HEK293 (cell line): ENCODE measurements at regions not wholly inside any gene's neighbourhood (a gene's known extent, or its start where the extent isn't known, plus 50 kb on each side); places are given as distances from the start of the nearest gene placed in this dataset.
"Not testable (repeated sequence)": the region's sequence is repeated elsewhere in the genome, so short reads cannot be mapped to it uniquely, and the experiment has no call there.

Experiments
- CTCF ChIA-PET: fragments of 350-600 bp; formaldehyde crosslinking; extraction: SDS; loops from one replicate; lab custom pipeline; 2021; ENCODE audit warnings: antibody characterized with exemption; lab: Yijun Ruan, JAX
- POLR2A ChIA-PET: fragments of 300-600 bp; formaldehyde crosslinking; extraction: SDS; loops from one replicate; lab custom pipeline; 2020; ENCODE audit warnings: antibody characterized with exemption, inconsistent platforms; lab: Yijun Ruan, JAX
- H3K27ac ChIP-seq: fragments of 200-500 bp; sonication (Bioruptor generic); 2 replicates; pipeline ENCODE4 v1.5.1; 2014; ENCODE audit warnings: low read depth, low read length, control low read depth, inconsistent platforms; ENCODE audit errors: extremely low read depth
- H3K36me3 ChIP-seq, 2 experiments: fragments of 200-500 bp in 1 of 2; sonication (Bioruptor generic) in 1 of 2; 1 replicate in 1 of 2; 2 replicates in 1 of 2; pipeline ENCODE4 v1.5.1; 2014 to 2017; ENCODE audit warnings: inconsistent platforms in 2 of 2, low read length in 2 of 2; ENCODE audit not compliant: control insufficient read depth in 2 of 2, insufficient read depth in 1 of 2
- H3K4me1 ChIP-seq: fragments of 200-500 bp; sonication (Bioruptor generic); 2 replicates; pipeline ENCODE4 v1.5.1; 2014; ENCODE audit warnings: mild to moderate bottlenecking, low read length, inconsistent platforms; ENCODE audit not compliant: control insufficient read depth, insufficient read depth
- H3K4me3 ChIP-seq: 2 replicates; pipeline ENCODE4 v1.5.1; 2011; ENCODE audit warnings: low read depth, mild to moderate bottlenecking, control low read depth, low read length, moderate library complexity
- H3K9me3 ChIP-seq: fragments of 200-500 bp; sonication (Bioruptor generic); 2 replicates; pipeline ENCODE4 v1.5.1; 2014; ENCODE audit warnings: low read depth, low read length, inconsistent platforms; ENCODE audit not compliant: control insufficient read depth, insufficient read depth
- PRDM2 ChIP-seq: fragments of 450-650 bp; formaldehyde crosslinking; IDR thresholded peaks from 2 replicates; pipeline ENCODE4 v1.5.1; 2016; ENCODE audit warnings: missing biosample characterization, missing genetic modification characterization, borderline replicate concordance
- REST ChIP-seq: fragments of 450-650 bp; formaldehyde crosslinking; IDR thresholded peaks from 2 replicates; pipeline ENCODE4 v1.5.1; 2016; ENCODE audit warnings: missing biosample characterization, missing genetic modification characterization
- SP2 ChIP-seq: fragments of 450-650 bp; formaldehyde crosslinking; IDR thresholded peaks from 2 replicates; pipeline ENCODE4 v1.5.1; 2016; ENCODE audit warnings: missing biosample characterization, missing genetic modification characterization
- YY1 ChIP-seq: fragments of 450-650 bp; formaldehyde crosslinking; IDR thresholded peaks from 2 replicates; pipeline ENCODE4 v1.5.1; 2018; ENCODE audit warnings: missing biosample characterization, missing genetic modification characterization
- ZBTB21 ChIP-seq: fragments of 450-650 bp; formaldehyde crosslinking; IDR thresholded peaks from 2 replicates; pipeline ENCODE4 v1.5.1; 2017; ENCODE audit warnings: missing biosample characterization, missing genetic modification characterization
- ZEB2 ChIP-seq: fragments of 450-650 bp; formaldehyde crosslinking; IDR thresholded peaks from 2 replicates; pipeline ENCODE4 v1.5.1; 2016; ENCODE audit warnings: missing biosample characterization, missing genetic modification characterization
- ZNF10 ChIP-seq: fragments of 450-650 bp; formaldehyde crosslinking; IDR thresholded peaks from 2 replicates; pipeline ENCODE4 v1.5.1; 2017; ENCODE audit warnings: missing biosample characterization, missing genetic modification characterization
- ZNF175 ChIP-seq: fragments of 450-650 bp; formaldehyde crosslinking; IDR thresholded peaks from 2 replicates; pipeline ENCODE4 v1.5.1; 2016; ENCODE audit warnings: missing biosample characterization, missing genetic modification characterization
- ZNF23 ChIP-seq: fragments of 450-650 bp; formaldehyde crosslinking; IDR thresholded peaks from 2 replicates; pipeline ENCODE4 v1.5.1; 2016; ENCODE audit warnings: missing biosample characterization, missing genetic modification characterization, borderline replicate concordance
- ZNF239 ChIP-seq: fragments of 450-650 bp; formaldehyde crosslinking; IDR thresholded peaks from 2 replicates; pipeline ENCODE4 v1.5.1; 2016; ENCODE audit warnings: missing biosample characterization, missing genetic modification characterization
- ZNF48 ChIP-seq: fragments of 450-650 bp; formaldehyde crosslinking; IDR thresholded peaks from 2 replicates; pipeline ENCODE4 v1.5.1; 2016; ENCODE audit warnings: missing biosample characterization, missing genetic modification characterization
- ZNF596 ChIP-seq: fragments of 450-650 bp; IDR thresholded peaks from 2 replicates; pipeline ENCODE4 v1.5.0; 2018; ENCODE audit warnings: missing biosample characterization, mild to moderate bottlenecking, missing genetic modification characterization, moderate library complexity
- ZNF610 ChIP-seq: fragments of 450-650 bp; formaldehyde crosslinking; IDR thresholded peaks from 2 replicates; pipeline ENCODE4 v1.5.1; 2016; ENCODE audit warnings: missing biosample characterization, missing genetic modification characterization, borderline replicate concordance
- ZSCAN16 ChIP-seq: fragments of 450-650 bp; formaldehyde crosslinking; IDR thresholded peaks from 2 replicates; pipeline ENCODE4 v1.5.1; 2016; ENCODE audit warnings: missing biosample characterization, missing genetic modification characterization
- TF ChIP-seq, protein P1 (sequence below): fragments of 450-650 bp; formaldehyde crosslinking; optimal IDR thresholded peaks from 2 replicates; pipeline ENCODE3; 2016; ENCODE audit warnings: missing biosample characterization, mild to moderate bottlenecking, missing genetic modification characterization
- TF ChIP-seq, protein P2 (sequence below): fragments of 450-650 bp; formaldehyde crosslinking; IDR thresholded peaks from 2 replicates; pipeline ENCODE4 v1.5.1; 2017; ENCODE audit warnings: missing biosample characterization, missing genetic modification characterization
- TF ChIP-seq, protein P3 (sequence below): fragments of 450-650 bp; formaldehyde crosslinking; IDR thresholded peaks from 2 replicates; pipeline ENCODE4 v1.5.1; 2017; ENCODE audit warnings: missing biosample characterization, missing genetic modification characterization

- POLR2A ChIA-PET, H3K4me3 ChIP-seq, H3K27ac ChIP-seq, CTCF ChIA-PET, H3K4me1 ChIP-seq, H3K36me3 ChIP-seq, H3K9me3 ChIP-seq: not testable (repeated sequence)
Measured at GRCh38 chr18:64369830-64370440, 221.0 kb upstream of the LINC00305 start.

DNA sequence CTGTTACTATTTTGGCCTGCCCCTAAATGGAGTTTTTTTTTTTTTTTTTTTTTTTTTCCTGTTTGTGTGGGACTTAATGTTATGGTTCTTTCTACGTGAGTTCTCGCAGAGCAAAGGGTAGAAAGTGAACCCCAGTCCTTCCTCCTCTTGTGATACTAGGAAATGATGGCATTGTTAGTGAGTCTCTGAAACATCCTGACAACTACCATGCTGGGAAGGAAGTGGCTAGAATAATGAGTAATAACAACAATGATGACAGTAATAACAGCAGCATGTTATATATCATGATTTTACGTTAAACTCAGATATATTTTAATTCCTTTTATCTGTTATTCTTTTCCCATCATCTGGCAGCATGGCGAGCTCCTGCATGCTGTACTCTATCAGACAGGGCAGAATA is 216.2 kb upstream of the LINC00305 start:
- Histone ChIP-seq H3K4me1 (no peaks in the 10 kb centered on the region), H3K9me3 (no peaks in the 10 kb centered on the region), H3K4me3 (no peak overlapping the region), H3K27ac (no peak overlapping the region), H3K36me3 (no peaks in the 10 kb centered on the region)
- ChIA-PET CTCF (no interaction called here), POLR2A (interaction anchor here (0.7 kb wide), 1 partner anchor 111 kb away, joined by 4 read pairs; no protein-coding TSS in a partner anchor)
- TF ChIP-seq ZNF48 (no peak), ZNF23 (tag by site-specific recombination) (no peak), ZNF596 (no peak), ZNF10 (tag by site-specific recombination) (no peak), PRDM2 (no peak), ZNF239 (tag by site-specific recombination) (no peak)
- TF ChIP-seq, protein P1, sequence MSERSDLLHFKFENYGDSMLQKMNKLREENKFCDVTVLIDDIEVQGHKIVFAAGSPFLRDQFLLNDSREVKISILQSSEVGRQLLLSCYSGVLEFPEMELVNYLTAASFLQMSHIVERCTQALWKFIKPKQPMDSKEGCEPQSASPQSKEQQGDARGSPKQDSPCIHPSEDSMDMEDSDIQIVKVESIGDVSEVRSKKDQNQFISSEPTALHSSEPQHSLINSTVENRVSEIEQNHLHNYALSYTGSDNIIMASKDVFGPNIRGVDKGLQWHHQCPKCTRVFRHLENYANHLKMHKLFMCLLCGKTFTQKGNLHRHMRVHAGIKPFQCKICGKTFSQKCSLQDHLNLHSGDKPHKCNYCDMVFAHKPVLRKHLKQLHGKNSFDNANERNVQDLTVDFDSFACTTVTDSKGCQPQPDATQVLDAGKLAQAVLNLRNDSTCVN: no peak
- TF ChIP-seq, protein P2, sequence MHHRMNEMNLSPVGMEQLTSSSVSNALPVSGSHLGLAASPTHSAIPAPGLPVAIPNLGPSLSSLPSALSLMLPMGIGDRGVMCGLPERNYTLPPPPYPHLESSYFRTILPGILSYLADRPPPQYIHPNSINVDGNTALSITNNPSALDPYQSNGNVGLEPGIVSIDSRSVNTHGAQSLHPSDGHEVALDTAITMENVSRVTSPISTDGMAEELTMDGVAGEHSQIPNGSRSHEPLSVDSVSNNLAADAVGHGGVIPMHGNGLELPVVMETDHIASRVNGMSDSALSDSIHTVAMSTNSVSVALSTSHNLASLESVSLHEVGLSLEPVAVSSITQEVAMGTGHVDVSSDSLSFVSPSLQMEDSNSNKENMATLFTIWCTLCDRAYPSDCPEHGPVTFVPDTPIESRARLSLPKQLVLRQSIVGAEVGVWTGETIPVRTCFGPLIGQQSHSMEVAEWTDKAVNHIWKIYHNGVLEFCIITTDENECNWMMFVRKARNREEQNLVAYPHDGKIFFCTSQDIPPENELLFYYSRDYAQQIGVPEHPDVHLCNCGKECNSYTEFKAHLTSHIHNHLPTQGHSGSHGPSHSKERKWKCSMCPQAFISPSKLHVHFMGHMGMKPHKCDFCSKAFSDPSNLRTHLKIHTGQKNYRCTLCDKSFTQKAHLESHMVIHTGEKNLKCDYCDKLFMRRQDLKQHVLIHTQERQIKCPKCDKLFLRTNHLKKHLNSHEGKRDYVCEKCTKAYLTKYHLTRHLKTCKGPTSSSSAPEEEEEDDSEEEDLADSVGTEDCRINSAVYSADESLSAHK (tag by site-specific recombination): no peak

DNA sequence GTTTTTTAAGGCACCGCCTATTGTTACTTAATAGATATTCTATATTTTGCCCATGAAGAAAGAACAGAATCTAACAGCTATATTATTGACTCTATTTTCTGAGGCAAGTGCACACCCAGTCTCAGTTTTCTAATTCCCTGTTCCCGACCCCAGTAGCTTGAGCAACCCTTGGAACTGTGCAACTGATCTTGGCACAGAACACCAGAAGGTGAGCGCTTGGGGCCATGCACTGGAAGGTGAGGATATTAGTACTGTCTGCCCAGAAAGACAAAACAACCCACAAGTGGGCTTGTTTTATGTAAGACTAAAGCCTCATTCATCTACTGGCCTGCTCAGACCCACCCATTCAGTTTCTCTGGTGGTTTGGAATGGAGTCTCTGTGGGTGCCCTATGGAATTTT is 188.8 kb upstream of the LINC00305 start:
- Histone ChIP-seq H3K27ac (no peak overlapping the region), H3K36me3 (no peaks in the 10 kb centered on the region), H3K4me3 (no peak overlapping the region), H3K4me1 (no peaks in the 10 kb centered on the region)
- ChIA-PET POLR2A (no interaction called here), CTCF (no interaction called here)
- no peak for TF ChIP-seq REST (tag by site-specific recombination)
- no peak for TF ChIP-seq SP2 (tag by site-specific recombination)
- TF ChIP-seq, protein P3, sequence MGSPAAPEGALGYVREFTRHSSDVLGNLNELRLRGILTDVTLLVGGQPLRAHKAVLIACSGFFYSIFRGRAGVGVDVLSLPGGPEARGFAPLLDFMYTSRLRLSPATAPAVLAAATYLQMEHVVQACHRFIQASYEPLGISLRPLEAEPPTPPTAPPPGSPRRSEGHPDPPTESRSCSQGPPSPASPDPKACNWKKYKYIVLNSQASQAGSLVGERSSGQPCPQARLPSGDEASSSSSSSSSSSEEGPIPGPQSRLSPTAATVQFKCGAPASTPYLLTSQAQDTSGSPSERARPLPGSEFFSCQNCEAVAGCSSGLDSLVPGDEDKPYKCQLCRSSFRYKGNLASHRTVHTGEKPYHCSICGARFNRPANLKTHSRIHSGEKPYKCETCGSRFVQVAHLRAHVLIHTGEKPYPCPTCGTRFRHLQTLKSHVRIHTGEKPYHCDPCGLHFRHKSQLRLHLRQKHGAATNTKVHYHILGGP: no peak
- no peak for TF ChIP-seq ZEB2 (tag by site-specific recombination)
- TF ChIP-seq ZNF610: no peak
- TF ChIP-seq YY1 (tag by site-specific recombination): no peak
- TF ChIP-seq ZSCAN16 (tag by site-specific recombination): no peak
- no peak for TF ChIP-seq ZNF175 (tag by site-specific recombination)
- no peak for TF ChIP-seq ZBTB21 (tag by site-specific recombination)
- TF ChIP-seq, all 188 proteins: peak for 0
- H3K9me3 ChIP-seq: no peaks in the 10 kb centered on the region
